8988T (cell line): ENCODE measurements at regions not wholly inside any gene's neighbourhood (a gene's known extent, or its start where the extent isn't known, plus 50 kb on each side); places are given as distances from the start of the nearest gene placed in this dataset.

Experiments used
- DNase-seq: peaks from one replicate; pipeline ENCODE4 v3.0.0; 2011

DNA sequence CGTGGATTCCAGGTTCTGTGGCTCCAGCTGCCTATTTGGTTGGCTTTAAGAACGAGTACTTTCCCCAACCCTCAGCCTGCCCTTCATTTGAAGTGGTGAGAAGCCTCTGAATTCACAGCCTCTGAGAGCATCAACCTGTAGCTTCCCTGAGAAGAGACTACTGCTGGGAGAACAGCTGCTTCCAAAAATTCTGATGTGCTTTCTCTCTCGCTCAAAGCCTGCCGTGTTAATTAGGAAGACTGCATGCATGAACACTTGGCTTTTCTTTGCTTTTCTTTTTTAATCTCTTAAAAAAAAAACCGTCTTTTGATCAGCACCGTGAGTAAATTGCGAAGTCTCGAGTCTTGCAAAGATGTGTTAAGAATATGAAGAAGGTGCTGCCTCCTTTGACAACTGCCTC is 153.4 kb upstream of the MAP1B start:
- no peak for DNase-seq

GRCh38 chr5:71954329-71954728 is 152.9 kb upstream of the MAP1B start:
- DNase-seq = no peak

DNA sequence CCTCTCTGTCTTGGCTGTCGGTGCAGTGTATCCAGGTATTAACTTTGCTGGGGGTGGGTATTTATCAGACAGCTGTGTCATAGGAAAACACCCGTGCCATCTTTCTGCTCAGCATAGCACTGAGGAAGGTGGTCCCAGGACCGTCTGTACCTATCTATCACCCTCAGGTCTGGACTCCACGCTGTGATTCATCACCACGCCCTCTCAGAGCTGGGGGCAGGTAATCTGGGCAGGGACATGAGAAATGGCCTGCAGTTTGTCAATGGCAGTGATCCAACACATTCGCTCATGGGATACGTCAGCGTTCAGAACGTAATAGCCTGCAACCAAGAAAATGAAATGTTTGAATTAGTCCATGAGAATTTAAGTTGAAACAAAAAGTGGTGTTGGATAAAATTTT is 151.6 kb upstream of the MAP1B start:
- DNase-seq = no peak

DNA sequence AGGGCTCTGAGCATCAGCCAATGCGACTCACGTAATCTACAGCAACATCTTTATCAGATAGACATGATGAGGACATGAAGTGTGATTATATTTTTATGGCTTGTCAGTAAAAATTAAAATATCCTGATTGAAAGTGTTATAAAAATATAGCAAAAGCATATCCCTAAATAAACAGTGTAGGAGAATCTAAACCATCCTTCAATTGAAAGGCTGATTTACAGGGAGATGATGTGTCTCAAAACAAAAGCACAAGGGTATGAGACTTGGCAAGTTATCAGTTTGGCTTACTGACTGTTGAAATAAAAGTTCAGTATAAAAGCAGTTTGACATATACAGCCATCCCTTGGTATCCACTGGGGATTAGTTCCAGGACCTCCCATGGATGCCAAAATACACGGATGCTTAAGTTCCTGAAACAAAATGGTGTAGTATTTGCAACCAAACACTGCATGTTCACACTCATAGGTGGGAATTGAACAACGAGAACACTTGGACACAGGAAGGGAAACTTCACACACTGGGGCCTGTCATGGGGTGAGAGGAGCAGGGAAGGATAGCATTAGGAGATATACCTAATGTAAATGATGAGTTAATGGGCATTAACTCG is 149.9 kb upstream of the MAP1B start:
- no peak for DNase-seq

GRCh38 chr5:71960195-71960594 is 147.1 kb upstream of the MAP1B start:
- no peak for DNase-seq

- DNase-seq = no peak
Observed at GRCh38 chr5:71961786-71962185, 145.5 kb upstream of the MAP1B start.

DNA sequence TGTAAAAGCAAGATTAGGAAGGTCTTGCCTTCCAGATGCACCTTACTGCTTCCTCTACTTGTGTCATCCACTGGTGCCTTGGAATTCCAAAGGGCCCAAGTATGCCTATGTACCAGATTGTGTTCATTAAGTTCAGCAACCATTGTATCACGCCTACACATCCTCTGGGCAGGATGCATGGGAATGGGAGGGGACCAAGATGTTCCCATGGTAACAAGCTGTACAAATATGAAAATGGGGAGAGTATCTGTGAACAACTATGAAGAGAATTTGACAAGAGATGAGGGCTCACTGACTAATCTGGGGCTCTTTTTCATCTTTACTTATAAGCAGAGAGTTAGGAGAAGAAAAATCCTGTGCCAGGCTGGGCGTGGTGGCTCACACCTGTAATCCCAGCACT is 137.8 kb upstream of the MAP1B start:
- no peak for DNase-seq

- no peak for DNase-seq
Observed at GRCh38 chr5:71971862-71972261, 135.4 kb upstream of the MAP1B start.

DNA sequence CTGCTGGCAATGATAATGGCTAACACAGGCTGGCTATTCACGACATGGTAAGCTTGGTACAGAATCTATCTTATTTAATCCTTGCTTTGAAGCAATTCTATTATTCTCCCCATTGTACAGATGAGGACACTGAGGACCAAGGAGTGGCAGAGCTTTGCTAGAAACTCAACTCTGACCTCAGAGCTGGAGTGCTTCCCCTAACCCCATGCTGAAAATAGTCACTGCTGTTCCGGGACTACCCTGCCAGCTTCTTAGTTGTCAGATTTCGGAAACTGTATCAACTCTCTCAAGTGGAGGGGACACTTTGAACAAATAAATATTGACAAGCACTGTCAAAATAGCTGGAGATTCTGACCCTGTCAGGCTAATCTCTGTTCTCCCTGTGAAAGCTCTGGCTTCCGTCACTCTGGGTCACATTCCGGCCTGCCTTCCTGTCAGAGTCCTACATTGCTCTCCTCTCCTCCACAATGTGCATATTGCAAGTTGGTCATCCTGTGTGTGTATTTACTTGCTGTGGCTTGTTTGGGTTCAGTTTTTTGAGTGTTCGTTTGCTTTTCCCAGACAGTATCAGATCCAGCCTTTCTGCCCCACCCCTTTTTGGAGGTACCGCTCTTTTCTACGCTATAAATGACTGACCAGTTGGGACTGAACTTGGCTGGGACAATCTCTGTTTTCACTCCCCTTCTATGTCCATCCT is 134.3 kb upstream of the MAP1B start:
- DNase-seq = no peak

- DNase-seq = no peak
Observed at GRCh38 chr5:71973563-71973962, 133.7 kb upstream of the MAP1B start.

DNA sequence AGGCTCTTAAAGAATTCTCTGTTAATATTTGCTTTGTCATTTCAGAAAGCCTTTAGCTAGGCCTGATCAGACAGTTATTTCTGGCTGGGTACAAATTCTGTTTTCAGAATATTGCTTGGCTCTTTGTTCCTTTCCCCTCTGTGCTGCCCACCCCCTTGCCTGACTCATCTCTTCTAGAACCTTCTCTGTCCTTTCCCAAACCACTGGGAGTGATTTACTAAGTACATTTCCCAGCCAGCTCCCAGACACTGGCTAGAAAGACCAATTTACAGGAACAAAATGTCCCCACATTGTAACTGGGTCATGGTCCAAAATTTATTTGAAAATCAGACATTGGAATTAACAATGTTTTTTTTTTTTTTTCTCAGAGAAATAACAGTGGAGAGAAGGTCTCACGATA is 133.1 kb upstream of the MAP1B start:
- no peak for DNase-seq

GRCh38 chr5:71974622-71975021 is 132.7 kb upstream of the MAP1B start:
- DNase-seq = no peak

GRCh38 chr5:71976449-71976848 is 130.8 kb upstream of the MAP1B start:
- DNase-seq = no peak

DNA sequence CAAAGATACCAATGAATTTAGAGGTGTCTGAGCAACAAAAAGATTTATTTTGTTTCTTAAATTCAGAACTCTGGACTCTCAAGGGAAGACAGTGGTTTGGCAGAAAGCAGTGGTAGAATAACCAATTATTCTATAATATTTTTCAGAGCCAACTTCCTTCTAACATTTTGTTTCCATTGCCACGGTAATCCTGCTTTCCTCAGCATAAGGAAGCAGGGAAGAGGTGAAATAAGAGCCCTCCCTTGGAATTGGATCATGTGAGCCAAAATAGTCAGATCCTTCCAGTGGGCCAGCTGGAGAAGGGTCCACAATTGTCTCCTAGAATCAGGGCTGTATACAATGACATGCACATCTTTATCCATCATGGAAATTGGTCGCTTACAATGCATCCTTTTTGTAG is 130.0 kb upstream of the MAP1B start:
- DNase-seq = no peak

DNA sequence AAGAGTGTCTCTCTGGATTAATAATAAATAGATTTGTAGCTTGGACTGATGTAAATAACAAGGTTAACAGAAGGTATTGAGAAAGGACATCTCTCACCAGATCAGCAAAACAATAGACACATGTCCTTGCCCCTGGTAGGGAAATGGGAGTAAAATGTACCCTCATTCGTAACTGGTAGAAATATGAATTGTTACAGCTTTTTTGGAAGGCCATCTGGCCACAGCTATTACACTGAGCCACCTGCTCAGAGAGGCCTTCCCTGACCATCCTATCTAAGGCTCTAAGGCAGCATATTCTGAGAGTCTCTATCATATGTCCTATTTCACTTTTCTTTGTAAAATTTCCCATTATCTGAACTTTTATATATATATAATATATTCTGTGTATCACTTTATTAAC is 129.1 kb upstream of the MAP1B start:
- DNase-seq = no peak

DNA sequence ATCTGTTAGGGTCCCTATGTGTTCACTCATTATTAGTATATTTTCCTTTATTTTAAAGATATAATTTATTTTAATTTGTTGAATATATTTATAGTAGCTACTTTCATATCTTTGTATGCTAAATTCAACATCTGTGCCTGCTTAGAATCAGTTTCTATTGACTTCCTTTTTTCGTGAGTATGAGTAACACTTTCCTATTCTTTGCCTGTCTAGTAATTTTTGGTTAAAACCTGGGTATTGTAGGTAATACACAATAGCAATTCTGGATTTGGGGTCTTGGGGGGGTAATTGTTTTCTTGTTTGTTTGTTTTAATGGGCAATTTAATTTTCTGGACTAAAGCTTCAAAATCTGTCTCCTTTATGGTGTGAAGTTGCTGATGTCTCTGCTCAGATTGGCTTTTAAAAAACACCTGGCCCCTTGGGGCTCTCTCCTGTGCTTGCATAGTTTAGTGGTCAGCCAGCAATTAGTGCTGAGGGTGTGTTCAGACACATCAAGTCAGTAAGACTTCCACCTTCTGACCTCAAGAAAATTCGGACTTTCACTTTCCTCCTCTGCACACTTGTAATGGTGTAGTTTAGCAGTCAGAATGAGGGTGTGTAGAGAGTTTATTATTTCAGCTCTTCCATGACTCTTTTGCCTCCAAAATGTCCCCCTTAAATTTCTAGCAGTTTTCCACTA is 124.4 kb upstream of the MAP1B start:
- no peak for DNase-seq

GRCh38 chr5:71986101-71986500 is 121.2 kb upstream of the MAP1B start:
- DNase-seq = no peak

GRCh38 chr5:71988808-71989207 is 118.5 kb upstream of the MAP1B start:
- DNase-seq = no peak

GRCh38 chr5:71993600-71993999 is 113.7 kb upstream of the MAP1B start:
- no peak for DNase-seq

GRCh38 chr5:71996789-71997188 is 110.5 kb upstream of the MAP1B start:
- no peak for DNase-seq

- no peak for DNase-seq
Observed at GRCh38 chr5:71998746-71999145, 108.5 kb upstream of the MAP1B start.

- no peak for DNase-seq
Observed at GRCh38 chr5:72000707-72001106, 106.6 kb upstream of the MAP1B start.

DNA sequence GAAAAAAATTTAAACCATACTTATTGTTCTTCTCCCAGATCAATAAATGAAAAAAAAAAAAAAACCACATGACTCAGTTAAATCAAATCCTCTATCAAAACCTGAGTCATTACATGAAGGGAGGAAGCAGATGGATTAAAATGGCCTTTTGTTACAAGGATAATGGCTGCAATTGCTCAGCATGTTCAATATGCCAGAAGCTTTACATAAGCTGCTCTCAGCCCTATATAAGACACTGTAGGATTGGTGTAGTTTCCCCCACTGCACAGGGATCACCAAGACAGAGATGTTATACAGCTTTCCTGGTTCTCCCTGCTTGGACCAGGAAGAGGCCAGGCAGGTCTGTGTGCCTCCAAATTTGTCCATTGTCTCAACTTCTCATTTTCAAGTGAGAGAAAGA is 101.6 kb upstream of the MAP1B start:
- DNase-seq = no peak

GRCh38 chr5:72006361-72006760 is 100.9 kb upstream of the MAP1B start:
- no peak for DNase-seq
